Neural progenitor cell (in vitro differentiated cells): ENCODE measurements at regions not wholly inside any gene's neighbourhood (a gene's known extent, or its start where the extent isn't known, plus 50 kb on each side); places are given as distances from the start of the nearest gene placed in this dataset.

Source experiments
- DNase-seq: peaks from one replicate; pipeline ENCODE4 v3.0.0-alpha.2; 2016; ENCODE audit warnings: low spot score
- H2AFZ ChIP-seq: fragments of 200-600 bp; sonication (generic); replicated peaks from 2 replicates; pipeline ENCODE4 v1.6.1; 2016; ENCODE audit warnings: antibody characterized with exemption
- H3F3A ChIP-seq: fragments of 200-600 bp; sonication (generic); 2 replicates; pipeline ENCODE4 v1.6.1; 2016; ENCODE audit warnings: antibody characterized with exemption, low read depth
- H3K27ac ChIP-seq: fragments of 200-600 bp; sonication (generic); 2 replicates; pipeline ENCODE4 v1.5.1; 2016; ENCODE audit warnings: mild to moderate bottlenecking
- H3K27me3 ChIP-seq: fragments of 200-600 bp; sonication (generic); 2 replicates; pipeline ENCODE4 v1.6.1; 2016; ENCODE audit warnings: mild to moderate bottlenecking, moderate library complexity
- H3K36me3 ChIP-seq: fragments of 200-600 bp; sonication (generic); 2 replicates; pipeline ENCODE4 v1.5.1; 2016
- H3K4me1 ChIP-seq: fragments of 200-600 bp; sonication (generic); 2 replicates; pipeline ENCODE4 v1.6.1; 2016; ENCODE audit warnings: mixed run types
- H3K4me2 ChIP-seq: fragments of 200-600 bp; sonication (generic); 2 replicates; pipeline ENCODE4 v1.6.1; 2016
- H3K4me3 ChIP-seq: fragments of 200-600 bp; sonication (generic); 2 replicates; pipeline ENCODE4 v1.5.1; 2016
- H3K79me2 ChIP-seq: fragments of 200-600 bp; sonication (generic); 2 replicates; pipeline ENCODE4 v1.6.1; 2016; ENCODE audit warnings: low read depth
- H3K9ac ChIP-seq: fragments of 200-600 bp; sonication (generic); 2 replicates; pipeline ENCODE4 v1.6.1; 2016
- H3K9me3 ChIP-seq: fragments of 200-600 bp; sonication (generic); 2 replicates; pipeline ENCODE4 v1.5.1; 2016; ENCODE audit warnings: low read depth
- H4K20me1 ChIP-seq: fragments of 200-600 bp; sonication (generic); 2 replicates; pipeline ENCODE4 v1.6.1; 2016; ENCODE audit warnings: low read depth
- H3K27ac Mint-ChIP-seq: 3 replicates; pipeline ENCODE4 v1.8.0; 2021; ENCODE audit warnings: mixed read lengths
- H3K27me3 Mint-ChIP-seq: 2 replicates; pipeline ENCODE4 v1.8.0; 2022; ENCODE audit warnings: low read depth, mild to moderate bottlenecking, inconsistent platforms, moderate library complexity, mixed read lengths; ENCODE audit not compliant: insufficient read depth
- H3K36me3 Mint-ChIP-seq: 3 replicates; pipeline ENCODE4 v1.8.0; 2021; ENCODE audit warnings: mixed read lengths
- H3K4me1 Mint-ChIP-seq: 3 replicates; pipeline ENCODE4 v1.8.0; 2021; ENCODE audit warnings: mixed read lengths
- H3K4me3 Mint-ChIP-seq: 3 replicates; pipeline ENCODE4 v1.8.0; 2021; ENCODE audit warnings: mild to moderate bottlenecking, moderate library complexity, mixed read lengths
- H3K9me3 Mint-ChIP-seq: 3 replicates; pipeline ENCODE4 v1.8.0; 2020; ENCODE audit warnings: mixed read lengths
- CTCF ChIP-seq: fragments of 200-600 bp; sonication (generic); IDR thresholded peaks from 2 replicates; pipeline ENCODE4 v1.5.1; 2017; ENCODE audit warnings: antibody characterized with exemption, mild to moderate bottlenecking
- EZH2 ChIP-seq: fragments of 200-600 bp; sonication (generic); IDR thresholded peaks from 2 replicates; pipeline ENCODE4 v1.6.1; 2017; ENCODE audit warnings: antibody characterized with exemption, mild to moderate bottlenecking, moderate library complexity
- EZH2phosphoT487 ChIP-seq: fragments of 200-600 bp; sonication (generic); IDR thresholded peaks from 2 replicates; pipeline ENCODE4 v1.6.1; 2017; ENCODE audit warnings: antibody characterized with exemption

GRCh38 chr10:130898381-130898780 is 413.1 kb downstream of the TCERG1L start:
- H3K27me3 Mint-ChIP-seq: peaks cover 7% of the 10 kb centered on the region
- no peaks in the 10 kb centered on the region for H3K79me2 ChIP-seq
- H4K20me1 ChIP-seq: no peaks in the 10 kb centered on the region
- H3K4me1 ChIP-seq: peaks cover 12% of the 10 kb centered on the region
- H3K27ac Mint-ChIP-seq: no peak overlapping the region
- no peaks in the 10 kb centered on the region for H3K36me3 ChIP-seq
- H3K4me3 ChIP-seq: no peak overlapping the region
- peaks cover 2% of the 10 kb centered on the region for H3K9me3 Mint-ChIP-seq
- H3K27me3 ChIP-seq: no peaks in the 10 kb centered on the region
- no peak overlapping the region for H2AFZ ChIP-seq
- H3K4me1 Mint-ChIP-seq: peaks cover 25% of the 10 kb centered on the region
- no peaks in the 10 kb centered on the region for H3K36me3 Mint-ChIP-seq
- TF ChIP-seq EZH2 (no peak), EZH2phosphoT487 (no peak), CTCF (no peak)
- H3F3A ChIP-seq: no peaks in the 10 kb centered on the region
- H3K4me3 Mint-ChIP-seq: no peak overlapping the region
- no peak overlapping the region for H3K4me2 ChIP-seq
- H3K27ac ChIP-seq: no peak overlapping the region
- no peaks in the 10 kb centered on the region for H3K9me3 ChIP-seq
- no peak overlapping the region for H3K9ac ChIP-seq
- no peak for DNase-seq

- Histone ChIP-seq H3K36me3 (no peaks in the 10 kb centered on the region), H3K9me3 (no peaks in the 10 kb centered on the region), H2AFZ (no peak overlapping the region), H3K9ac (no peak overlapping the region), H3K27me3 (no peaks in the 10 kb centered on the region), H3K27ac (no peak overlapping the region), H3K4me1 (no peaks in the 10 kb centered on the region), H3F3A (no peaks in the 10 kb centered on the region), H3K4me2 (no peak overlapping the region), H3K79me2 (no peaks in the 10 kb centered on the region), H3K4me3 (no peak overlapping the region), H4K20me1 (no peaks in the 10 kb centered on the region)
- Mint-ChIP-seq H3K4me1 (peaks cover 10% of the 10 kb centered on the region), H3K9me3 (peaks cover 2% of the 10 kb centered on the region), H3K27ac (no peak overlapping the region), H3K4me3 (no peak overlapping the region), H3K27me3 (peaks cover 5% of the 10 kb centered on the region), H3K36me3 (no peaks in the 10 kb centered on the region)
- no peak for TF ChIP-seq EZH2phosphoT487
- no peak for TF ChIP-seq EZH2
- TF ChIP-seq CTCF: no peak
- no peak for DNase-seq
Observed at GRCh38 chr10:130899856-130900255, 411.7 kb downstream of the TCERG1L start.

- H3F3A ChIP-seq: no peaks in the 10 kb centered on the region
- H3K9me3 ChIP-seq: no peaks in the 10 kb centered on the region
- H3K4me1 Mint-ChIP-seq: peaks cover 3% of the 10 kb centered on the region
- H3K27ac ChIP-seq: no peak overlapping the region
- TF ChIP-seq EZH2: no peak
- no peaks in the 10 kb centered on the region for H3K4me1 ChIP-seq
- peaks cover under 1% of the 10 kb centered on the region for H3K27me3 Mint-ChIP-seq
- no peaks in the 10 kb centered on the region for H3K36me3 Mint-ChIP-seq
- H3K36me3 ChIP-seq: no peaks in the 10 kb centered on the region
- no peaks in the 10 kb centered on the region for H4K20me1 ChIP-seq
- H3K4me3 ChIP-seq: no peak overlapping the region
- no peaks in the 10 kb centered on the region for H3K27me3 ChIP-seq
- no peak overlapping the region for H3K27ac Mint-ChIP-seq
- H3K4me2 ChIP-seq: no peak overlapping the region
- no peak overlapping the region for H3K9ac ChIP-seq
- H2AFZ ChIP-seq: no peak overlapping the region
- H3K4me3 Mint-ChIP-seq: no peak overlapping the region
- no peak for DNase-seq
- H3K9me3 Mint-ChIP-seq: peaks cover 2% of the 10 kb centered on the region
- H3K79me2 ChIP-seq: no peaks in the 10 kb centered on the region
Observed at GRCh38 chr10:130900441-130901160, 410.9 kb downstream of the TCERG1L start.
